Ovary (tissue), 7 donors: ENCODE measurements at regions not wholly inside any gene's neighbourhood (a gene's known extent, or its start where the extent isn't known, plus 50 kb on each side); places are given as distances from the start of the nearest gene placed in this dataset.

Experiments used
- DNase-seq, 5 donors: peaks; one replicate each; pipeline ENCODE4 v3.0.0-alpha.2; 2019 to 2020
- H3K27ac ChIP-seq, 2 donors: fragments of 200-600 bp; one replicate each; pipeline versions ENCODE4 v1.5.1 to v1.8.0; 2019 to 2022
- H3K27me3 ChIP-seq: fragments of 200-600 bp; one replicate; pipeline ENCODE4 v1.8.0; 2022
- H3K36me3 ChIP-seq: fragments of 200-600 bp; sonication (generic); one replicate; pipeline ENCODE4 v1.5.1; 2019
- H3K4me1 ChIP-seq: one replicate; pipeline ENCODE4 v1.8.1; 2013; ENCODE audit warnings: mild to moderate bottlenecking, moderate library complexity; ENCODE audit not compliant: insufficient read depth
- H3K4me3 ChIP-seq: fragments of 200-600 bp; sonication (generic); one replicate; pipeline ENCODE4 v1.5.1; 2017
- H3K9me3 ChIP-seq, 2 donors: fragments of 200-600 bp in 1 of 2; sonication (generic) in 1 of 2; one replicate each; pipeline versions ENCODE4 v1.5.1 to v1.8.1; 2013 to 2019; ENCODE audit warnings: mild to moderate bottlenecking in 1 of 2, moderate library complexity in 1 of 2
- EP300 ChIP-seq: sonication (generic); formaldehyde crosslinking; IDR thresholded peaks from one replicate; pipeline ENCODE4 v1.6.1; 2017; ENCODE audit warnings: antibody characterized with exemption
- POLR2A ChIP-seq: fragments of 450-650 bp; IDR thresholded peaks from one replicate; pipeline ENCODE4 v1.6.1; 2017; ENCODE audit warnings: antibody characterized with exemption, mild to moderate bottlenecking, moderate library complexity
- WGBS, 3 donors: extraction: QIAGEN DNeasy Blood & Tissue Kit in 1 of 3; methylation state at CpG; one replicate each; pipeline versions ENCODE4 v1.1.5 to v1.1.7; 2013 to 2017; 5-methylcytosine and 5-hydroxymethylcytosine counted together
- intact Hi-C, 4 donors: fragments of 100-400 bp; cut with DNase I; formaldehyde crosslinking; loops; one replicate each; pipeline versions ENCODE4 v1.11.0 to v1.15.1; 2022 to 2023
- TF ChIP-seq, protein P1 (sequence below), 3 donors: fragments of 450-650 bp in 2 of 3; fragments of 200-600 bp in 1 of 3; IDR thresholded peaks; one replicate each; pipeline versions ENCODE4 v1.5.1 to v1.8.0; 2016 to 2022; ENCODE audit warnings: antibody characterized with exemption in 3 of 3, mild to moderate bottlenecking in 1 of 3
- donor health status: DM: no; HTN: no; CAD: no; lungs with moderate emphysema.
- donor health status: DM: no; HTN: no; CAD: no.
- donor health status: Bipolar disorder and iron deficiency.
- donor health status: DM: no; HTN: no; CAD: no.
- donor health status: DM: yes; HTN: yes; CAD: no.

GRCh38 chr1:80272495-80272894 lies 1266.0 kb upstream of the ADGRL4 start:
- no peaks in the 10 kb centered on the region for H3K4me1 ChIP-seq
- no peak for TF ChIP-seq EP300
- no peak for TF ChIP-seq POLR2A
- TF ChIP-seq, protein P1, sequence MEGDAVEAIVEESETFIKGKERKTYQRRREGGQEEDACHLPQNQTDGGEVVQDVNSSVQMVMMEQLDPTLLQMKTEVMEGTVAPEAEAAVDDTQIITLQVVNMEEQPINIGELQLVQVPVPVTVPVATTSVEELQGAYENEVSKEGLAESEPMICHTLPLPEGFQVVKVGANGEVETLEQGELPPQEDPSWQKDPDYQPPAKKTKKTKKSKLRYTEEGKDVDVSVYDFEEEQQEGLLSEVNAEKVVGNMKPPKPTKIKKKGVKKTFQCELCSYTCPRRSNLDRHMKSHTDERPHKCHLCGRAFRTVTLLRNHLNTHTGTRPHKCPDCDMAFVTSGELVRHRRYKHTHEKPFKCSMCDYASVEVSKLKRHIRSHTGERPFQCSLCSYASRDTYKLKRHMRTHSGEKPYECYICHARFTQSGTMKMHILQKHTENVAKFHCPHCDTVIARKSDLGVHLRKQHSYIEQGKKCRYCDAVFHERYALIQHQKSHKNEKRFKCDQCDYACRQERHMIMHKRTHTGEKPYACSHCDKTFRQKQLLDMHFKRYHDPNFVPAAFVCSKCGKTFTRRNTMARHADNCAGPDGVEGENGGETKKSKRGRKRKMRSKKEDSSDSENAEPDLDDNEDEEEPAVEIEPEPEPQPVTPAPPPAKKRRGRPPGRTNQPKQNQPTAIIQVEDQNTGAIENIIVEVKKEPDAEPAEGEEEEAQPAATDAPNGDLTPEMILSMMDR (IDR thresholded peaks at IDR 0.05): no peak

DNA sequence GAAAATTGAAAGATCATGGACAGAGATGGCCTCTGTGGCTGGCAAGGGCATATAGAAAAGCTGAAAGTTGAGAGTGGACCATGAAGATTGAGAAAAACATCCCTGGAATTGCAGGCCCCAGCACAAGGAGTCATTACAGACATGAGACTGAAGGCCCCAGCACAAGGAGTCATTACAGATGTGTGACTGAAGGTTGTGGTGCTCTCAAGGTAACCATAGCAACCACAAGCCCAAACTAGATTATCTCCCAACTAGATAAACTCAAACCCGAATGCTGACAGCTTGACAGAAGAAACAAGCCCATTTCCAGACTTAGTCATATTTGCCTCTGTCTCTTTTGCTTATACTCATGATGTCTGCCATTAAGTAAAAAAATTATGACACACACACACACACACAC lies 1252.1 kb upstream of the ADGRL4 start:
- H3K9me3 ChIP-seq: no peaks in the 10 kb centered on the region
- H3K36me3 ChIP-seq: no peaks in the 10 kb centered on the region
- H3K4me3 ChIP-seq: no peak overlapping the region
- H3K27me3 ChIP-seq: no peaks in the 10 kb centered on the region
- TF ChIP-seq EP300 (no peak), POLR2A (no peak)
- TF ChIP-seq, protein P1 (IDR thresholded peaks at IDR 0.05): no peak
- no peaks in the 10 kb centered on the region for H3K4me1 ChIP-seq
- intact Hi-C loops: no loop called here
- DNase-seq: no peak
- no peak overlapping the region for H3K27ac ChIP-seq
- WGBS, 3 donors: 69 to 88% (median 84%) methylated on average over 1 of the region's 1 CpG

More at GRCh38 chr1:80272495-80272894, 1266.0 kb upstream of the ADGRL4 start:
- no peak overlapping the region for H3K4me3 ChIP-seq
- no peaks in the 10 kb centered on the region for H3K27me3 ChIP-seq
- H3K27ac ChIP-seq: no peak overlapping the region
- H3K9me3 ChIP-seq: no peaks in the 10 kb centered on the region
- intact Hi-C loops: no loop called here
- WGBS, 3 donors: 85 to 88% (median 87%) methylated on average over 2 of the region's 2 CpGs
- no peaks in the 10 kb centered on the region for H3K36me3 ChIP-seq
- no peak for DNase-seq

DNA sequence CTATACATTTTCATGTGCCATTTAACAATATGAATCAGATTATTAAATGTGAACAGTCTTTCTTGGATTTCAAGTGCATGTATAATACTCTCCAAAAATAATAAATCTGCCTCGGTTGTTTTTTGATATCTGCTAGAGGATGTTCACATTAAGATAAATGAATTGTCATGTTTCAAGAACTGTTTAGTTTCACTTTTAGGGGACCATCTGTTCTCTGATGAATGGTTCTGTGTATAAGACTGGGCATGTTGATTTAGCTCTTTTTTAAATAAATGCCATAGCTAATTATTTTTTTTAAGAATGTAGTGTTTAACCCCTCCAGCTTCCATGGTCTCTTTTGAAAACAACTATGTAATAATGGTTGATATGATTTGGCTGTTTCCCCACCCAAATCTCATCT lies 1245.1 kb upstream of the ADGRL4 start:
- TF ChIP-seq POLR2A (no peak), EP300 (no peak)
- TF ChIP-seq, protein P1 (IDR thresholded peaks at IDR 0.05): no peak
- 3 to 6% (median 4%) methylated on average over 1 of the region's 1 CpG for WGBS, 3 donors

DNA sequence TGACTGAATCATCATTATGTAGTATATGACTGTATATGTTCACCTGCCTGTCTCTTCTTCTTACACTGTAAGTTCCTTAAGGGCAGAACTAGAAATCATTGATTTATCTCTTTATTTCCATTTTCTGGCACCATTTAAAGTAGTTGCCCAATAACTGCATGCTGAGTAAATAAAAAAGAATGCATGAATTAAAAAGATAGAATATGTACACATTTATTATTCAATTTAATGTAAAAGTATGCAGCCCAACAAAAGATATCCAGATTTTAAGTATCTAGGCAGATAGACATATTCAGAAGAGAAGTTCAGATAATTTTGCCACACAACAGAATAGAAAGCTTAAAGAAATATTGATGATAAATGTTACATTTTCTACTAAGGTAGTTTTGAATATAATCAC lies 1244.6 kb upstream of the ADGRL4 start:
- H3K9me3 ChIP-seq: no peaks in the 10 kb centered on the region
- no peaks in the 10 kb centered on the region for H3K27me3 ChIP-seq
- TF ChIP-seq EP300 (no peak), POLR2A (no peak)
- TF ChIP-seq, protein P1 (IDR thresholded peaks at IDR 0.05): no peak
- no peaks in the 10 kb centered on the region for H3K4me1 ChIP-seq
- DNase-seq: no peak
- no peak overlapping the region for H3K4me3 ChIP-seq
- intact Hi-C loops: no loop called here
- no peak overlapping the region for H3K27ac ChIP-seq
- no peaks in the 10 kb centered on the region for H3K36me3 ChIP-seq

More for the DNA sequence above, 1245.1 kb upstream of the ADGRL4 start:
- Histone ChIP-seq H3K36me3 (no peaks in the 10 kb centered on the region), H3K27ac (no peak overlapping the region), H3K9me3 (no peaks in the 10 kb centered on the region), H3K27me3 (no peaks in the 10 kb centered on the region), H3K4me1 (no peaks in the 10 kb centered on the region), H3K4me3 (no peak overlapping the region)
- intact Hi-C loops: no loop called here
- DNase-seq: no peak
